Erythroblast (primary cell): ENCODE measurements at regions not wholly inside any gene's neighbourhood (a gene's known extent, or its start where the extent isn't known, plus 50 kb on each side); places are given as distances from the start of the nearest gene placed in this dataset.

Experiments
- GATA1 ChIP-seq: IDR thresholded peaks from 2 replicates; pipeline ENCODE4 v1.6.1; 2011; ENCODE audit warnings: low read depth, mild to moderate bottlenecking, control low read depth, low read length, moderate library complexity
- POLR2A ChIP-seq: IDR thresholded peaks from 2 replicates; pipeline ENCODE4 v1.6.1; 2011; ENCODE audit warnings: mild to moderate bottlenecking, low read length

DNA sequence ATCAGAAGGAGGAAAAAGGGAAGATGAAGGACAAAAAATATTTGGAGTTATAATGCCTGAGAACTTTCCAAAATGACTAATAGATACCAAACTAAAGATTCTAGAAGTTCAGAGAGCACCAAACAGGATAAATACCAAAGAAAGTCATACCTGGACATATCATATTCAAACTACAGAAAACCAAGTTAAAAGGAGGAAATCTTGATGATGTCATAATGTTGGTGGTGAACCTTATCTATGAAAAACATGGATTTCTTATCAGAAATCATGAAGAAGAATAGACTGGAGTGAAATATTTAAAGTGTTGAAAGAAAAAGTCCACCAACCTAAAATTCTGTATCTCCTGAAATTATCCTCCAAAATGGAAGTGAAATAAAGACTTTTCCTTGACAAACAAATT lies 389.2 kb downstream of the JRKL start:
- TF ChIP-seq POLR2A: no peak
- no peak for TF ChIP-seq GATA1
